SIG-M5 (cell line): ENCODE measurements at regions not wholly inside any gene's neighbourhood (a gene's known extent, or its start where the extent isn't known, plus 50 kb on each side); places are given as distances from the start of the nearest gene placed in this dataset.

Experiments used
- DNase-seq: peaks from one replicate; lab custom pipeline; 2025; lab: John Stamatoyannopoulos, UW

DNA sequence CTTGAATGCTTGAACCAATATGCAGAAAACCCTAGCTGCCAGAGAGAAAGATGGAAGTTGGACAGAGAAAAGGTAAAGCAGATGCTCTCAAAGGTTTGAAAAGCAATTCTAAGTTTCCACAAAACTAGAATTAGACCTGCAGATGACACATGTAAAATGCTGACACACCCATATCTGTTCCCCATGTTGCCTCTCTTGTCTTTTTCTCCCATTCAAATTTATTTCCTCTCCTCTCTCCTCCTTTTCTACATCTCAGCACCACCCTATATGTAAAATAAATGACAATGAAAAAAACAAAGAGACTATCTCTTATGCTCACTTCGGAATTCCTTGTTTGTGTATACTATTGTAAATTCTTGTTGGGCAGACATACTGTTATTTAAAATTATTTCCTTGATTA lies 75.5 kb upstream of the PLEKHA5 start:
- no peak for DNase-seq

DNA sequence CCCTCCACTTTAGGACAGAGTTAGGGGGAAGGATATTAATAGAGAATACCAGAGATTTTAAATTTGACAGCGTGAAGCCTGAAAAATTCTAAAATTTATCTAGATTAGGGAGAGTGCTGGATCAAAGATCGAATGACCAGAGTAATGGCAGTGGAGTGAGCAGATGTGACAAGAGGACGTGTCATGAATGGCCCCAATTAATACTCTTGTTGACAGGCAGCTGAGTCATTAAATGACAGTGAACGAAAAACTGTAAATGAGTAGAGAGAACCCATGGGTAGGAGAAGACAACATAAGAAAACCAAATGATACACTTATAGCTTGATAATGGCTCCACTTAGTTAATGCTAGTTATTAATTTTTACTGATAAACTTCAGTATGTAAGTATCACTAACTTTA lies 73.9 kb upstream of the PLEKHA5 start:
- no peak for DNase-seq

DNA sequence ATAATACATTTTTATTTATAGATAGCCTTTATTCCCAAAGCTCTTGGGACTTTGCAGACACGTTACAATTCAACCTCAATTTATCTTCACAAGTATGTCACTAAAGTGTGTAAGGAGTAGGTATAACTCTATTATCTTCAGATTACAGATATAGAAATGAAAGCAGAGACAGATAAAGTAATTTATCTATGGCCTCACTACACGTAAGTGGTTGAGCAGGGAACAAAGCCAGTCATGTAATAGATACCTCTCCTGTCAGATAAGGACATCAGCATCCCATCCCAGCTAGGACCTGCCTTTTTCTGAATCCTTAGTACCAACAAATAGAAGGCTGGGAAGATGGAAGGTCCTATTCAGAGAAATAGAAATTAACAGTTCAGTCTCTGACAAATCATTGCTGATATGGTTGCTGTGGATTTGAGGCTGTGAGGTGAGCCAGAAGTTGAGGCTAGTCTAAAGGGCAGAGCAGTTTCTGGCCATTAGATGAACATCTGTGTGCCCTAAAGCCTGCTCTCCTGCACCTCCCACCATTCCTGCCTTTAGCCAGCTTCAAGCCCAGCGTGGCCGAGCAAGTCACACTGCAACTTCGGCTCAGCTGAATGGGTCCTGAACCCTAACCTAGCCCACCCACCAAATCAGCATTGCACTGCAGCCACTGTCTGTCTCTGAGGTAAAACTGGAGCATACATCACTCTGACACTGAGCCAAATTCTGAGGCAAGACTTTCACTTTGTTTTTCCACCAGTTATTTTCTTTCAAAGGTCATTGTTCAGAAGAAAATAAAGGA lies 71.1 kb upstream of the PLEKHA5 start:
- DNase-seq, result no peak

DNA sequence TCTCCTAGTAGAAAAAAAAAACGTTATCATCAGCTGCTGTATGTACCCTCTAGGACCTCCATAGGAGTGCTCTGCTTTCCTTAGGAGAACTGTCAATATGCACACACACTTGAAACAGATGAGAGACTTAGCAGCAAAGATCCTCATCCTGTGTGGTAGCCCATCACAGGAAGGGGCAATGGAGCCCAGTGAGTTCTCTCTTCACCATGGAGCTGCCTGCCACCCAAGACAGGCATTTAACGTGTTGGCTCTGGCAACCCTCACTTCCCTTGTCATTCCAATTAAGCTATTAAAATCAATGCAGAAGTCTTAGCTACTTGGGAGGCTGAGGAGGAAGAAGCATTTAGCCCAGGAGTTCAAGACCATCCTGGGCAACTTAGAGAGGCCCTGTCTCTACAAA lies 64.8 kb upstream of the PLEKHA5 start:
- DNase-seq, result no peak

DNA sequence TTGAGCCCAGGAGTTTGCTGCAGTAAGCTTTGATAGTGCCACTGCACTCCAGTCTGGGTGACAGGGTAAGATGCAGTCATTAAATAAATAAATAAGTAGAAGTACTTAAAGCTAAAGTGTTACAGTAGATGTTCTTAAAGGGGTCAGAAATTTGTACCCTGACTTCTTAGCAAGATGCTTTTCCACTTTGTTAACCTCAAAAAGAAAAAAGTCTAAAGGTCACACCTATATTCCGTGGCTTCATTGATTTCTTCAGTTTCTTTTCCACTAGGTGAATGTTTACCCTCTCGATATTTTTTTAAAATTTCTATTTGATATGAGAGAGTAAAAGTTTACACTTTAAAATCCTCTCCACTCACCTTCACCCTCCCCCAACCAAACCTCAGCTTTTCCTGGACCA lies 64.3 kb upstream of the PLEKHA5 start:
- DNase-seq, result no peak

DNA sequence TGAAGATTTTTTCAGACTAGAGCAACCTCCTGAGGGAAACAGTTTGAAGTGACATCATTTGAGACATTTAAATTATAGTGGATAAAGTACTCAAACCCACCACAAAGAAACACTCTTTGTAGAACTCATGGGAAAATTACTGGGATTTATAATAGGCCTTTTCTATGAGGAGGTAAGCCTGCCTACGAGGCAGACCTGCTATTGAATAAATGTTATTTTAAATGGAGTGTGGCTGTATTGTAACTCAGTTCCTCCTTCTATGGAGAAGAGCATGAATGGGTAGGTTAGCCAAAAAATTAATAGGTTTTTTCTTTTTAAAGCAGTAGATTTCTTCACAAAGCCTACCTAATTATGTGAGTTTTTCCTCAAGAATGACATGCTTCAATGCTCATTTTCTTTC lies 63.7 kb upstream of the PLEKHA5 start:
- no peak for DNase-seq

DNA sequence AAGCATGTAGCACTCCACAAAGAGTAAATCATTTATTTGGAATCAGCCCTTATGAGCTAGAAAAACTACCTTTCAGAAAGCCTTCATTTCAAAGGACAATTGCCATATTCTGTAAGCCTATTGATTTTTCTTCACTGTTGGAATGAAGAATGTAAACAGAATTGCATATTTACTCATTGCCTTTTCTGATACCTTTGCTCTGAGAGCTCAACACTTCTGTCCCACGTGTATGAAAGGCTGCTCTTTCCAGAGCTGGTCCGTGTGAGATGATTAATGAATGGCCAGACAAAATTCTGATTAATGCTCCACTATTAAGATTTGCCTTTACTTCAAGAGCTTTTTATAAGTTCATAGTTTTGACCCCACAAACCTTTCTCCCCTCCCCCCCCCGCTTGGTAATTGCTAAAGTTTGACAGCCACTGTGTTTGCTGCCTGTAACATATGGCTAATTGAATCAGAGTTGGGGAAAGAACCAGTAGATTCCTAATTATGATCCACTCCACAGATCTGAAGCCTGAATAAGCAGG lies 63.0 kb upstream of the PLEKHA5 start:
- no peak for DNase-seq

DNA sequence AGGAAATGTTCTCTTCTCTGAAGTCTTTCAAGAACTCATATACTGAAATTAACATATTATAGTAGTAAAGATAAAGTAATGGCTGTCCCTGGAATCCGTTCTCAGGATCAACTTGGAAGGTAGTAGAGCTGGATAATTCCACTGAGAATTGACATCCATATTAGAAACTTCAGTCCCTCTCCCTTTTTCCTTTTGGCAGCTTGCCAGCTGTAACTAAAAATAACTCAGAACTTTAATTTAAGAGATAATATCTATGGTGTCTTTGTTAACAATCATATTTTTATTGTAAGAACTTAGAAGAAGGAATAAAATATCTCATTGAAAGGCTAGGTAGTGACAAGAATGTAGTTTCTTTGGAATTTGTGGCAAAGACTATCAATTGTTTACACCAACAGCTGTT lies 61.4 kb upstream of the PLEKHA5 start:
- no peak for DNase-seq

DNA sequence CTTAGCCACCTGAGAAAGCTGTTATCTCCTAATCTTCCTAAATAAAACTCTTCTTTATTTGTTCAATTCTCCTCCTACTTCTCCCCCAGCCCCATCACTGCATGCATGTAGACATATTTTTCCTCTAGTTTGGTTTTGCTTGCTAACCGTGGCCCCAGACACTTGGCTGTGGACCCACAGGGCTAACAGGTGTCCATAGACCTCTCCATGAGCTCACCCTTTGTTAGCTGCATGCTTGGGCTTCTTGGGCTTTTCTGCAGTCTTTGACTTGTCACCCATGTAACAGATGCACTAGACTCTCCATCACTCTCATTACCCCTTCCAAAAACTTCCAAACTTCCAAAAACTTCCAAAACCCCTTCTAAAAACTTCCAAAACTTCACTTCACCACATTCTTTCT lies 59.2 kb upstream of the PLEKHA5 start:
- DNase-seq, result no peak

DNA sequence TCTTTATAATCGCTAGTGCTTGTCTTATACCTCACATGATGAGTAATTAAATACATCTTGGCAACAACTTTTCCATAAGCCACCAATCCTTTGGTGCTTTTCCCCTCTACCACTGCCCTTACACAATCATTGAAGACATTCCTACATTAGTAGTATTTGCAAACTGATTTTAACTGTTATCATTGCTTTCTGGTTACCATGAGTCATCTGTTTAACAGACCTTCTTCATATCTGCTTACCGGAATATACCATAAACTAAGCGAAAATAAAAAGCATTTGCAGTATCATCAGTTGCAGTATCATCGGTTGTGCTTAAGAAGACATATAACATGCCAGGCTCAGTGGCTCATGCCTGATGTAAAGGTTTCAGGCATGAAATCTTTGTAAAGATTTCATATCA lies 54.8 kb upstream of the PLEKHA5 start:
- no peak for DNase-seq

DNA sequence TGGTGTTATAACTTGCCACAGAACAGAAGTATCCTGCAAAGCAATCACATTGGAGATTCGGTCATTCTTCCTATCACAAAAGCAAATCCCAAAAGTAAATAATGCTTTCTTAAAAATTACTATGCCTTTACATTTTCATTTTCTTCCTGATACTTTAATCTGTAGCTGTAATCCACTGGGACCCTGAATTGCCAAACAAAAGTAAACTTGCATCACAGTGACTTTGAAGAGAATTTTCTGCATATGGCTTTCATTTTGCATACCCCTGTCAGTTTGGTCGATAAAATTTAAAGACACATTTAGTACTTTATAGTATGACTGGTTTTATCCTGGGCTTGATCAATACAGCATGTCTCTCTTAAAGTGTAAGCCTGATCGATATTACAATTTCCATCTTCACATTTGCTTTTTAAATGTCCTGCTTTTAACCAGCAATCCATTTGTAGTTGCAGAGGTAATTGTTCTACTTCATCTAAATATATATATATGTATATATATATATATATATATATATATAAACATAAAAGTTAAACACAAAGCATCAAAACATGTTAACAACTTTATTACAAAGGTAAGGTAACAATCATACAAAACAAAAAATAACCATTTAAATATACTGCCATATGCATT lies 53.7 kb upstream of the PLEKHA5 start:
- no peak for DNase-seq
